ENCODE measurements at regions not wholly inside any gene's neighbourhood (a gene's known extent, or its start where the extent isn't known, plus 50 kb on each side); places are given as distances from the start of the nearest gene placed in this dataset.

GRCh38 chr5:27341342-27341741 is 303.0 kb upstream of the CDH9 start:
- TF ChIP-seq POLR2A (IDR thresholded peaks at IDR 0.05): no peak
- TF ChIP-seq CTCF (IDR thresholded peaks at IDR 0.05): no peak

All from body of pancreas (tissue), 4 donors.